ENCODE measurements at regions not wholly inside any gene's neighbourhood (a gene's known extent, or its start where the extent isn't known, plus 50 kb on each side); places are given as distances from the start of the nearest gene placed in this dataset.
"Not testable (repeated sequence)": the region's sequence is repeated elsewhere in the genome, so short reads cannot be mapped to it uniquely, and the experiment has no call there.

GRCh38 chr3:159497361-159497760 is 491.3 kb upstream of the IL12A start:
- no peak for ATAC-seq
- intact Hi-C loops (cut with DNase I) = no loop called here
- H3K9me3 ChIP-seq = no peaks in the 10 kb centered on the region
- H3K4me3 ChIP-seq = no peak overlapping the region
- DNase-seq = no peak
- no peaks in the 10 kb centered on the region for H3K4me1 ChIP-seq
- no peaks in the 10 kb centered on the region for H3K27me3 ChIP-seq (ENCODE audit: low read depth)
- no peak for TF ChIP-seq CTCF (IDR thresholded peaks at IDR 0.05)
- no peak overlapping the region for H3K27ac ChIP-seq
- no peaks in the 10 kb centered on the region for H3K36me3 ChIP-seq

GRCh38 chr3:159499031-159499793 is 489.4 kb upstream of the IL12A start:
- DNase-seq (no peak), ATAC-seq (peak in 1 of 2 donors; percentile 37)
- no peaks in the 10 kb centered on the region for H3K27me3 ChIP-seq (ENCODE audit: low read depth)
- H3K27ac ChIP-seq = no peak overlapping the region
- intact Hi-C loops (cut with DNase I) = no loop called here
- no peaks in the 10 kb centered on the region for H3K4me1 ChIP-seq
- no peaks in the 10 kb centered on the region for H3K36me3 ChIP-seq
- H3K4me3 ChIP-seq = no peak overlapping the region
- no peaks in the 10 kb centered on the region for H3K9me3 ChIP-seq
- no peak for TF ChIP-seq CTCF (IDR thresholded peaks at IDR 0.05)

GRCh38 chr3:159501029-159501428 is 487.6 kb upstream of the IL12A start:
- no peaks in the 10 kb centered on the region for H3K4me1 ChIP-seq
- intact Hi-C loops (cut with DNase I) = no loop called here
- DNase-seq (no peak), ATAC-seq (no peak)
- no peak overlapping the region for H3K4me3 ChIP-seq
- H3K27me3 ChIP-seq (ENCODE audit: low read depth) = no peaks in the 10 kb centered on the region
- H3K9me3 ChIP-seq = no peaks in the 10 kb centered on the region
- no peak overlapping the region for H3K27ac ChIP-seq
- no peak for TF ChIP-seq CTCF (IDR thresholded peaks at IDR 0.05)
- no peaks in the 10 kb centered on the region for H3K36me3 ChIP-seq

GRCh38 chr3:159502986-159503385 is 485.6 kb upstream of the IL12A start:
- intact Hi-C loops (cut with DNase I) = no loop called here
- no peak for TF ChIP-seq CTCF (IDR thresholded peaks at IDR 0.05)
- Histone ChIP-seq H3K9me3 (no peaks in the 10 kb centered on the region), H3K27me3 (ENCODE audit: low read depth) (no peaks in the 10 kb centered on the region), H3K4me3 (no peak overlapping the region), H3K36me3 (no peaks in the 10 kb centered on the region), H3K4me1 (no peaks in the 10 kb centered on the region), H3K27ac (no peak overlapping the region)
- DNase-seq (no peak), ATAC-seq (no peak)

GRCh38 chr3:159510988-159511387 is 477.6 kb upstream of the IL12A start:
- intact Hi-C loops (cut with DNase I); H3K27me3 ChIP-seq (ENCODE audit: low read depth); H3K27ac ChIP-seq; ATAC-seq; H3K9me3 ChIP-seq; H3K4me1 ChIP-seq; H3K36me3 ChIP-seq; DNase-seq; H3K4me3 ChIP-seq: not testable (repeated sequence)

GRCh38 chr3:159513444-159513843 is 475.2 kb upstream of the IL12A start:
- H3K4me1 ChIP-seq = no peaks in the 10 kb centered on the region
- no peak overlapping the region for H3K27ac ChIP-seq
- no peaks in the 10 kb centered on the region for H3K36me3 ChIP-seq
- DNase-seq = no peak
- no peak for TF ChIP-seq CTCF (IDR thresholded peaks at IDR 0.05)
- intact Hi-C loops (cut with DNase I) = no loop called here
- no peaks in the 10 kb centered on the region for H3K27me3 ChIP-seq (ENCODE audit: low read depth)
- H3K9me3 ChIP-seq = no peaks in the 10 kb centered on the region
- ATAC-seq = no peak
- no peak overlapping the region for H3K4me3 ChIP-seq
